K562 (cell line): ENCODE measurements at regions not wholly inside any gene's neighbourhood (a gene's known extent, or its start where the extent isn't known, plus 50 kb on each side); places are given as distances from the start of the nearest gene placed in this dataset.

ENCODE experiments used
- CC2D1A ChIP-seq: fragments of 450-650 bp; IDR thresholded peaks from 2 replicates; pipeline ENCODE4 v1.6.1; 2017; ENCODE audit warnings: mild to moderate bottlenecking
- CEBPB ChIP-seq: fragments of 450-650 bp; IDR thresholded peaks from 2 replicates; pipeline ENCODE4 v1.6.1; 2016; ENCODE audit warnings: missing genetic modification characterization, missing compliant biosample characterization
- EP300 ChIP-seq: IDR thresholded peaks from 2 replicates; pipeline ENCODE4 v1.6.1; 2012; ENCODE audit warnings: low read length, improper control_type of control experiment
- EZH2 ChIP-seq: IDR thresholded peaks from 2 replicates; pipeline ENCODE4 v1.6.1; 2012; ENCODE audit warnings: low read depth, mild to moderate bottlenecking, inconsistent platforms, low read length, borderline replicate concordance
- FOS ChIP-seq: IDR thresholded peaks from 3 replicates; pipeline ENCODE4 v1.6.1; 2011; ENCODE audit not compliant: insufficient read length; ENCODE audit errors: extremely low read depth
- PKNOX1 ChIP-seq: fragments of 450-650 bp; IDR thresholded peaks from 2 replicates; pipeline ENCODE4 v1.6.1; 2016
- POLR2A ChIP-seq: fragments of 450-650 bp; conservative IDR thresholded peaks from 2 replicates; pipeline ENCODE4 v1.6.1; 2016
- TAF1 ChIP-seq: IDR thresholded peaks from 2 replicates; pipeline ENCODE4 v1.6.1; 2011; ENCODE audit warnings: mild to moderate bottlenecking, low read length, moderate library complexity; ENCODE audit not compliant: insufficient read depth, control insufficient read depth, severe bottlenecking; ENCODE audit errors: extremely low read depth
- TCF3 ChIP-seq: sonication (generic); formaldehyde crosslinking; IDR thresholded peaks from 2 replicates; pipeline ENCODE4 v1.4.0; 2020; ENCODE audit warnings: mild to moderate bottlenecking, missing genetic modification reagents
- TRIM25 ChIP-seq: fragments of 450-650 bp; IDR thresholded peaks from 2 replicates; pipeline ENCODE4 v1.7.0; 2016; ENCODE audit warnings: borderline replicate concordance
- TRIM28 ChIP-seq: fragments of 450-650 bp; IDR thresholded peaks from 2 replicates; pipeline ENCODE4 v1.6.1; 2017
- ZNF175 ChIP-seq: fragments of 200-800 bp; sonication (Bioruptor generic); IDR thresholded peaks from 2 replicates; pipeline ENCODE4 v1.6.1; 2016; ENCODE audit warnings: low read depth, mild to moderate bottlenecking, missing genetic modification characterization, missing compliant biosample characterization

GRCh38 chr10:57186201-57186600 lies 825.1 kb upstream of the ZWINT start:
- TF ChIP-seq EP300 = no peak
- TF ChIP-seq ZNF175 (CRISPR knock-in tag) = no peak
- no peak for TF ChIP-seq PKNOX1
- TF ChIP-seq EZH2 = no peak
- TF ChIP-seq TAF1 = no peak
- TF ChIP-seq FOS = no peak
- no peak for TF ChIP-seq TRIM25
- no peak for TF ChIP-seq TRIM28
- no peak for TF ChIP-seq TCF3
- TF ChIP-seq POLR2A = no peak
- TF ChIP-seq CC2D1A = no peak
- TF ChIP-seq CEBPB = no peak
